ENCODE measurements at regions not wholly inside any gene's neighbourhood (a gene's known extent, or its start where the extent isn't known, plus 50 kb on each side); places are given as distances from the start of the nearest gene placed in this dataset.

- no peak for TF ChIP-seq AFF4 (CRISPR knock-in tag; IDR thresholded peaks at IDR 0.05)
- no peak for TF ChIP-seq SYNCRIP (IDR thresholded peaks at IDR 0.05; ENCODE audit: insufficient read depth, low read depth, low read length)
- no peak for TF ChIP-seq KLF12 (CRISPR knock-in tag; IDR thresholded peaks at IDR 0.05; ENCODE audit: borderline replicate concordance)
- TF ChIP-seq ZNF646 (CRISPR knock-in tag; IDR thresholded peaks at IDR 0.05): no peak
- no peak for TF ChIP-seq SPEN (CRISPR knock-in tag; IDR thresholded peaks at IDR 0.05; ENCODE audit: low read depth)
- TF ChIP-seq ZNF530 (CRISPR knock-in tag; IDR thresholded peaks at IDR 0.05; ENCODE audit: low read depth): no peak
- TF ChIP-seq RELA (CRISPR knock-in tag; IDR thresholded peaks at IDR 0.05): no peak
- no peak for TF ChIP-seq ZNF597 (CRISPR knock-in tag; IDR thresholded peaks at IDR 0.05)
- TF ChIP-seq ZGPAT (CRISPR knock-in tag; IDR thresholded peaks at IDR 0.05): peak; percentile 91
- peak; percentile 33; the same call in 1 of the 2 replicates for TF ChIP-seq GATAD1 (CRISPR knock-in tag; IDR thresholded peaks at IDR 0.05)
- no peak for TF ChIP-seq SATB2 (CRISPR knock-in tag; IDR thresholded peaks at IDR 0.05)
- TF ChIP-seq CENPBD1 (CRISPR knock-in tag; IDR thresholded peaks at IDR 0.05; ENCODE audit: borderline replicate concordance, low read depth): no peak
- no peak for TF ChIP-seq RFX1 (IDR thresholded peaks at IDR 0.05)
Observed at GRCh38 chr1:234772345-234773147, 162.6 kb upstream of the IRF2BP2 start (continued).
